ENCODE measurements at regions not wholly inside any gene's neighbourhood (a gene's known extent, or its start where the extent isn't known, plus 50 kb on each side); places are given as distances from the start of the nearest gene placed in this dataset.
"Not testable (repeated sequence)": the region's sequence is repeated elsewhere in the genome, so short reads cannot be mapped to it uniquely, and the experiment has no call there.

GRCh38 chr18:5015213-5015612, 181.8 kb downstream of the AKAIN1 start:
- DNase-seq: no peak

- DNase-seq: not testable (repeated sequence)
Measured at GRCh38 chr18:5004031-5004820, 192.8 kb downstream of the AKAIN1 start.

GRCh38 chr18:4994710-4995109, 202.3 kb downstream of the AKAIN1 start:
- no peak for DNase-seq

DNA sequence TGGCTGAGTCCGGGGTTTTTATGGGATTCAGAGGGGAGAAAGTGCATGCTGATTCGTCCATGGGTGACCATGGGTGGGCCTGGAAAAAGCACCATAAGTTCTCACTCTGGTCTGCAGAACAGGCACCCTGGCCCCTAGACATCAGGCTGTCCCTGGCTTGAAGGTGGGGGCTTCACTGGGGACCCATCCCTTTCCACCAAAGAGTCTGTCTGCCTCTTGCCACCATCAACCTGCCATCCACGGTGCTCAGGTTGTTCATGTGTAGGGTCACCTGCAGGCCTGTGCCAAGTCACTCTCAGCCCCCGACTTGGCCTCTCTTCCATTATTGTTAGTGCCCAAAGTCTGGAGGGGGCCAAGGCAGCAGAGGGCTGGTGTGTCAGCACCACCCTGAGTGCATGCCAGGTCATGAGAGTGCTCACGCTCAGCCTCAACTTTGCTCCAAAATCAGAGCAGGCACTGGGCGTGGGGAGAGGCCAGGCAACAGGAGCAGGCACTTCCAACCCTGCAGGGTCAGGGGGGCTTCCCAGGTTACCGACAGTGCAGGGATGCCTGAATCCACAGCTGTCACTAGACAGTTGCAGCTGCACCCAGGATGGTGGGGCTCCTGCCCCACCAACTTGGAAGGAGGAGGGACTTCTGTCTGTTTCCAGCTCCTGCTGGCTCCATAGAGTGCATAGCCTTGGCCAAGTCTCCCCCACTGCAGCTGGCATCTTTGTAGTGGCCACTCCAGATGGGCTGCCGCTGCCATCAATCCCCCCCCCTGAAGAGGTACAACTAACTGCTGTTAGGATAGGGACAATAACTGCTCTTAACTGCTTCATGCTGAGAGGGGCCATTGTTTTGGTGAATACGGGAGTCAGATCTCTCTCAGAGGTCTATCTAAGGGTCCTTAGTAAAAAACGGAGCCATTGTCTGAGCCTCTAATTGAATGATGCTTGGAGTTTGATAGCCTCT, 209.3 kb downstream of the AKAIN1 start:
- no peak for DNase-seq

- DNase-seq: no peak
Measured at GRCh38 chr18:4986677-4987076, 210.4 kb downstream of the AKAIN1 start.

DNA sequence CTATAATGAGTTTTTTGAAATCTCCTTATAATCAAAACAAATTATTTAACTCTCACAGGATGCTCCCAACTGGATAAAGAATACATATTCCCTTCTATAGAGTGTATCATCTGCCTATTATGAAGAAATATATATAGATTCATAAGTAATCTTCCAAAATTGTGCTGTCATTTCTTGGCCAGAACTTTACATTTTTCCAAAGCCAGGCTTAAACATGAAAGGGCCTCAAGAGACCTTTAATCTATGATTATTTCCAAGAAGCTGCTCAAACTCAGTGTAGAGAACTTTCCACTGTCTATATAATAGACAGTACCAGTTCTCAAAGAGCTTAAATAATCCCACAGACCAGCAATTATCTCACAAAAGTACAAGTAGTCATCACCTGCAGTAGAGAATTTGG, 211.0 kb downstream of the AKAIN1 start:
- no peak for DNase-seq

- DNase-seq: no peak
Measured at GRCh38 chr18:4961121-4961909, 235.7 kb downstream of the AKAIN1 start.

DNA sequence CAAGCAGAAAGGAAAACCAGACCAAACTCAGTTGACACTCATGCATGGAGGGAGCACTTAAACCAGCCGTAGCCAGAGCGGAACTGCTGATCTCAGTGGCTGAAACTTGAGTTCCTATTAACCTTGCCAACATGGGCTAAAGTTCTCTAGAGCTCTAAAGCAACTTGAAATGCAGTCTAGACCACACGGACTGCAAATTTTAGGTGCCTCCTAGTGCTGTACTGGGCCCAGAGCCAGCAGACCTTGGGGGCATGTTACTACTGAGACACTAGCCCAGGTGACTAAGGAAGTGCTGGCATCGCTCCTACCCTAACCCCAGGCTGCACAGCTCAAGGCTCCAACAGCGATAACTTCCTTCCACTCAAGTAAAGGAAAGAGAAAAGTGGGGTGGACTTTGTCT, 236.5 kb downstream of the AKAIN1 start:
- DNase-seq: no peak

GRCh38 chr18:4931209-4931608, 265.8 kb downstream of the AKAIN1 start:
- DNase-seq: no peak

- no peak for DNase-seq
Measured at GRCh38 chr18:4921548-4921947, 275.5 kb downstream of the AKAIN1 start.

GRCh38 chr18:4917509-4917908, 279.5 kb downstream of the AKAIN1 start:
- not testable (repeated sequence) for DNase-seq

- DNase-seq: no peak
Measured at GRCh38 chr18:4908328-4908727, 288.7 kb downstream of the AKAIN1 start.

- DNase-seq: no peak
Measured at GRCh38 chr18:4906856-4907255, 290.2 kb downstream of the AKAIN1 start.

DNA sequence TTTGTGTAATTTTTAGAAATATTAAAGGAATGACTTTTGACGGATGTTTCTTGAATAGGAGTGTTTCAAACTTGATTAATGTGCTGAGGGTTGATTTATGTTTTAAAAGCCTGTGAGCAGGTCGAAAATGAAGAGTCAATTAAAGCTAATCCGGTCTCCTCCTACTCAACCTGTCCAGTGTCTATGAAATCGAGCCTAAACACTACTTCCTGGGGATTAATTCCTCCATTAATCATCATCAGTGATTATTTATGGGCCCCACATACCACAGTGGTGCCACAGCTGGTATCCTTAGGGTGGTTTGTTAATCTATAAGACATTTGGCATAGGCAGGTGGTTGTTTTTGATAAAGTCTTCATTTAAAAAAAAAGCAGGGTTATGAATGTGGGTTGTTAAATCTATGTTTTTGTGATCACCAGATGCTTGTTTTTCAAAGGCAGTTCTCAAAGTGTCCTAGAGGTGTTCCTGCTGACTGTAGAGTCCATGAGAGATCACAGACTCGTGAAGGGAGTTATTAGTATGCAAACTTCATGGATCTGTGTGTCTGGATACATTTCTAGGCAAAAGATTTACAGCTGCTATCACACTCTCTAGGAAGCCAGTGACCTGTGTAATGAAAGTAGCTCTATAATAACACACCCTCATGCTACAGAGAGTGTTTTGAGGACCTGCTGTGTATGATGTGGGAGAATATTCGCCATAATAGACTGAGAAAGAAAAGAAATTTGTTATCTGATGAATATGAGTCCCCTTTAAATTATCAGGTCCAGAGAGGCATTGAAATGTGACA, 308.6 kb downstream of the AKAIN1 start:
- no peak for DNase-seq

- DNase-seq: no peak
Measured at GRCh38 chr18:4878480-4878879, 318.6 kb downstream of the AKAIN1 start.

GRCh38 chr18:4871197-4871596, 325.9 kb downstream of the AKAIN1 start:
- DNase-seq: no peak

GRCh38 chr18:4870177-4870773, 326.8 kb downstream of the AKAIN1 start:
- DNase-seq: no peak

GRCh38 chr18:4869155-4869554, 327.9 kb downstream of the AKAIN1 start:
- no peak for DNase-seq

GRCh38 chr18:4858379-4859127, 338.5 kb downstream of the AKAIN1 start:
- no peak for DNase-seq

DNA sequence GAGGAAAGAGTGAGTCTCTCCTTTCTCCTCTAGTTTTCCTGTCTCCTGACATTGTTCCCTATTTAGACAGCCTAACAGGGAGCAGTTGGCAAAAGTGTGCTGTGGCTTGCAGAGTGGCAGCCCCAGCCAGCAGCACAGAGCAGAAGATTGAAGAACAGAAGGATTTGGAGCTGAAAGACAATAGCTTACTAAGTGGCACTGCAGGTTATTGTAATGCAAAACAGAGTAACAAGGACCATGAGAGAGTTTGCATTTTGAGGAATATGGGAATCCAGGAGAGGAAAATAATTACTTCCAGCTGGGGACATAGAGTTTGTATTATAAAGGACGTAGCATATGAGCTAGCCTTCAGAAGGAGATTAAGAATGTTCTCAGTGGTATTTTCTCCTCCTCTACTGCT, 342.4 kb downstream of the AKAIN1 start:
- no peak for DNase-seq

All from activated naive CD4-positive, alpha-beta T cell treated with Interleukin-2 at 50 U/mL for 16 hours (primary cell).